GM12891 (cell line): ENCODE measurements at regions not wholly inside any gene's neighbourhood (a gene's known extent, or its start where the extent isn't known, plus 50 kb on each side); places are given as distances from the start of the nearest gene placed in this dataset.

Experiments
- DNase-seq: peaks from one replicate; pipeline ENCODE4 v3.0.0; 2011; ENCODE audit warnings: low spot score; ENCODE audit not compliant: insufficient read length
- FAIRE-seq: peaks from 2 replicates; lab custom pipeline; 2011; peaks lifted over from hg19 to GRCh38; lab: Jason Lieb, UNC
- PAX5 ChIP-seq: IDR thresholded peaks from 2 replicates; pipeline ENCODE4 v1.6.1; 2011; ENCODE audit warnings: low read length, moderate library complexity, mild to moderate bottlenecking; ENCODE audit not compliant: insufficient read depth, severe bottlenecking
- POLR2A ChIP-seq: IDR thresholded peaks from 2 replicates; pipeline ENCODE4 v1.6.1; 2011; ENCODE audit warnings: low read depth, low read length, control low read depth
- POLR2AphosphoS5 ChIP-seq: IDR thresholded peaks from 2 replicates; pipeline ENCODE4 v1.6.1; 2011; ENCODE audit warnings: low read depth, low read length, control low read depth
- POU2F2 ChIP-seq: IDR thresholded peaks from 2 replicates; pipeline ENCODE4 v1.6.1; 2011; ENCODE audit warnings: low read depth, mild to moderate bottlenecking, control low read depth, low read length, moderate library complexity
- SPI1 ChIP-seq: IDR thresholded peaks from 2 replicates; pipeline ENCODE4 v1.6.1; 2011; ENCODE audit warnings: low read depth, low read length, control low read depth
- TAF1 ChIP-seq: IDR thresholded peaks from 2 replicates; pipeline ENCODE4 v1.6.1; 2011; ENCODE audit warnings: low read depth, low read length, control low read depth

DNA sequence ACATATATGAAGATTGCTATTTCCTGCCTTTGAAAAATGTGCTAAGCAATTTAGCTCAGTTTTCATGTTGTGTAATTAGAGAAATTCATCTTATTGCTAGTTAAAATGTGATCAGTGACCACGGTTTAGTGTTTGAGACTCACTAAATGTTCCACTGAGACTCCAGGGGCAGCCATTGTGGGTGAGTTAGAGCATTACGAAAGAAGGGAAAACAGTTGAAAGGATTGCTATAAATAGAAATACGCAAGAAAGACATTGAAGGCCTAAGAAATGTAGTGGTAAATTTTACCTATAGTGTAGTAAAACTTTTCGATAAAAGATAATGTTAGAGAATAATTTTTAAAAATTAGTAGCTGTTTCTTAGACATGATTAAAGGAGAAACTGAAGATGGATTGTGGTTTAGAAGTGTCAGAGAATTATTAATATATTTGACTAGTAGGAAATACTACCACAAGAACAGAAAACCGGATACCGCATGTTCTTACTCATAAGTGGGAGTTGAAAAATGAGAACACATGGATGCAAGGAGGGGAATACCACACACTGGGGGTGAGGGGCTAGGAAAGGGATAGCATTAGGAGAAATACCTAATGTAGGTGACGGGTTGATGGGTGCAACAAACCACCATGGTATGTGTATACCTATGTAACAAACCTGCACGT lies 394.5 kb downstream of the SEMA3D start:
- DNase-seq (no peak), FAIRE-seq (no peak)

DNA sequence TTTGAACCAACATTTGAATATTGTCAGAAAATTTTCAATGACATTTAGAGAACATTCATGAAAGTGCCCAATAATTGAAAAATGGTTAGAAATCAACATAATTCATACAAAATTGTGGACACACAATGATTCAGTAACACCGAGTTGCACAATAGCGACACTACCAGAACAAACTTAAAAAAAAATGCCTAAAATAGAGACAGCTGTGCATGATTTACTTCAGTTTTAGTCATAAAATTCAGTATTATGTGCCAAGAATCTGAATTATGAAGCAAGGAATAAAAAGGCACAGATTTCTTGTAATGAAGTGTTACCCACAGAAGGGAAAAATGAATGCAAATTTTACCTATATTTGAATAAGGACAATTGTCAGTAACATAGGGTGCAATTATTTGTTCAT lies 396.0 kb downstream of the SEMA3D start:
- DNase-seq (no peak), FAIRE-seq (no peak)
- TF ChIP-seq SPI1 (no peak), TAF1 (no peak), POU2F2 (no peak), POLR2AphosphoS5 (no peak), PAX5 (no peak), POLR2A (no peak)

More for the DNA sequence above, 394.5 kb downstream of the SEMA3D start:
- TF ChIP-seq SPI1 = no peak
- no peak for TF ChIP-seq POU2F2
- TF ChIP-seq TAF1 = no peak
- TF ChIP-seq POLR2A = no peak
- no peak for TF ChIP-seq POLR2AphosphoS5
- no peak for TF ChIP-seq PAX5

DNA sequence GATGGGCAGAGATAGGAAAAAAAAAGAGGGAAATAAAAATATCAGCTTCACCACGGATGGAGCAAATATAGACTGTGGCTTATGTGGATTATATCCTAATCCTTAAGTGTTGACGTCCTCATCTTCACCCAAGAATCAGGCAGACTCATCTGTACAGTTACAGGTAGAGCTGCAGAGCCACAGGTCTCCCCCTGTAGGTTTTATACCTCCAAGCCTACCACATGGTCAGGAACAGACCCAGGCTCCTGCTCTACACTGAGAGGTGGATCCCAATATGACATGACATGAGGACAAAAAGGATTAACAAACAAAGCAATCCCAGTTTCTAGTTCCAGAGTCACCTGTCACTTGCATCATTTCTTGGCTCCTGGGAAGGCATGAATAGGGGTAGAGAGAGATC lies 400.8 kb downstream of the SEMA3D start:
- DNase-seq (no peak), FAIRE-seq (no peak)
- TF ChIP-seq POLR2AphosphoS5 (no peak), TAF1 (no peak), SPI1 (no peak), PAX5 (no peak), POLR2A (no peak), POU2F2 (no peak)

DNA sequence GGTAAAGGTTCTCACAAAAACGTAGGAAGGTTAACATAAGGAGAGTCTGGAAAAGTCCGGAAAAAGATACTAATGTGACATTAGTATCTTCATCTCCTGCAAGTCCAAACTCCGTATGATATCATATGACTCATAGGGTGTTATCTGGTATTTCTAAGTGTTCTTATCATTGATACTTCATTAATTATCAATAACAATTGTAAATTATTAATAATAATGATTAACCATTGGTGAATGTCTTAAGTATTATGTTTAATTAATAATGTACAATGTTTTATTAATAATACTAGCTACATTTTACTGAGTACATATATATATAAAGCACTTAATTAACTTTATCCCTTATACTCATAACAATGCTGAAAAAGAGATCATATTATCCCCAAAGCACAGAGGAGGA lies 402.4 kb downstream of the SEMA3D start:
- no peak for FAIRE-seq
- DNase-seq = no peak
- TF ChIP-seq TAF1 = no peak

DNA sequence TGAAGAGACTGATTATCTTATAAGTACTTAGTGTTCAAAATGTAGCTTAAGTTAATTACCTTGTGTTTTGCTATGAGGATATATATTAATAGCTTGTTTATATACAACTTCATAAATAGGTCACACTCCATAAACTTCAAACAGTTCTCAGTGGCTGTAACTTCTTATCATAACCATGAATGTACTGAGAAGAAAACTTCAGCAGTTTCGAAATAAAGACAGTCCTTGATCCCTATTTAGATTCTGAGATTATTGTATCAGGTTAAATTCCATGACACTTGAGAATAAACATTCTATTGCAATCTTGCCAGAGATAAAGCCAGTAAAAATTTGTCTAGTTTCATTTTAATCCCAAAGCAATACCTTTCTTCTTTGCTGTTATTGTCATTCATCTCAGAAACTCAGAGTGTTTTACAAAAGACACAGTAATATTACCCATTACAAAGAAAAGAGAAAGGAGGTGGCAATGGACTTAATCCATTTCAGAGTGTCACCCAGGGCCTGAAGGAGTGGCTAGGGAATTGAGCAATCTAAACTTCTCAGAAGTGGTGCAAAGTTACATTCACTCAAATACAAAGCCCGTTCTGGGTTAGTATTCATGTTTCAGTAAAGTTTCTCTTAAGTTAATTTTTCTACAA lies 403.6 kb downstream of the SEMA3D start:
- no peak for DNase-seq
- FAIRE-seq = no peak
- TF ChIP-seq TAF1 (no peak), POLR2A (no peak), SPI1 (no peak), PAX5 (no peak), POU2F2 (no peak), POLR2AphosphoS5 (no peak)

DNA sequence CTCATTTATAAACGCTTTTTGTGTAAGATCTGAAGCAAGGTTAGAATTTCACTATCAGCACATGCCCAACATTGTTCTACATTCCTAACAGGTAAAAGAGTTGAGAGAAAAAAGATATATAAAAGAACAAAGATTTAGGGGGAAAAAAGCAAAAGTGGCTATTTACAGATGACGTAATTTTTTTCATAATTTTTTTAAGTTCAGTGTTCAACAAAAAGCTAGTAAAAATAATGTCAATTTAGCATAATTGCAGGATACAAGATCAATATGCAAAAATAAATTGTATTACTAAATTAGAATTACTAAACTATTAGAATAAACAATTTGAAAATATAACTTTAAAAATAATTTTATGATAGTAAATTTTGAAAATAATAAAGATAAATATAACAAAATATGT lies 405.0 kb downstream of the SEMA3D start:
- FAIRE-seq (no peak), DNase-seq (no peak)
- TF ChIP-seq POLR2A (no peak), POU2F2 (no peak)

DNA sequence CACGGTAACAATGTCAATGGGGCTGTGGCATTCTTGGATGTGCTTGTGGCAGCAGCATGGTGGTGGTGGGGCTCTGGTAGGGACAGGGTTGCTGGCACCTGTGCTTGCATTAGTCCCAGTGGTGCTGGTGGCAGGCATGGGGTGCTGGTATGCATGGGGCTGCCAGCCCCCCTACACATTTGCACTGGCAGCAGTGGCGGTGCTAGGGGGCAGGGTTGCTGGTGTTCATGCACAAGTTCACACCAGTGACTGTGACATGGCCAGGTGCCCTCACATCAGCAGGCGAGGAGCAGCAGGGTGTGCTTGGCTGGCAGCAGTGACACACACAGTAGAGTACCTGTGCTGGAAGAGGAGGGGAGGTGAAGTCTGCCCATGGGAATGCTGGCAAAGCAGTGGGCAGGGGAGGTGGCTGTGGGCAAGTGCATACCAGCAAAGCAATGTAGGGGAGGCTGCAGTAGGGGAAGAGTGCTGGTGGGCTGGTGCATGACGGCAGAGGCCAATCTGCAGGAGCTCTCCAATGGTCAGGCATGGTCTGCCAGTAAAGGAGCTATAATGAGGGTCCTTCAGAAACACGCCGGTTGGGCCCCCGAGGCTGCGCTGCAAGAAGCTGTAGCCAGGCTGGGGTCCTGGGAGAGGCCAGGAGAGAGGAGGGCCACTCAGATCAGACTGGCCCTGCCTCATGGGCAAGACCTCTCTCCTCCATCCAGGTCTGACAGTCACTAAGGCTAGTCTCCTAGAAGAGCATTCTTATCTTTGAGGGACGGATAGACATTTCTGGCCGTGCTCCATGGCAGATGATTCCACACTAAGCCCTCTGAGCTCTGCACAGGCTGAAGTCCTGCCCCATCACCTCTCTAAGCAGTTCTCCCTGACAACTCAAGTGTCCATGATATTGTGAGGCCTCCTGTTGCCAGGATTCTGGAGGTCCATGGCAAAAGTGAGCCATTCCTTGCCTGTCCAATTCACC lies 406.4 kb downstream of the SEMA3D start:
- FAIRE-seq = no peak
- TF ChIP-seq POU2F2 = no peak
- no peak for TF ChIP-seq TAF1
- TF ChIP-seq SPI1 = no peak
- TF ChIP-seq PAX5 = no peak
- no peak for TF ChIP-seq POLR2AphosphoS5
- no peak for TF ChIP-seq POLR2A

DNA sequence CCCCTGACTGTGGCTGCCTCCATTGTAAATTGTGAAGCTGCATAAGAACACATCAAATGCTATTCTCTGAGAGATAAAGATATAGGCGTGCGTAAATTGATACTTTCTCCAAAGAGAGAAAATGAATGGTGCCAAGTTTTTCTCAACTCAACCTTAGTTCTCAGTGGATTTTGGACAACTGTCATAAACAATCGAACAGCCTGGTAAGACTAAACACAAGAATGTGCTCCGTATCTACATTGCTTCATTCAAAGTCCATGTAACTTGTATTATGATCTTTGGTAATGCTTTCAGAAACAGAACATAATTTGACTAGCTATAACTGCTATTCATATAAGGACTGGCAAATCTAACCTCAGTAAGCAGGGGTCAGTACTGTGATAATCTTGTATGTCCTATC lies 429.1 kb downstream of the SEMA3D start:
- no peak for FAIRE-seq
- DNase-seq = no peak

More for the DNA sequence above, 406.4 kb downstream of the SEMA3D start:
- DNase-seq = no peak

DNA sequence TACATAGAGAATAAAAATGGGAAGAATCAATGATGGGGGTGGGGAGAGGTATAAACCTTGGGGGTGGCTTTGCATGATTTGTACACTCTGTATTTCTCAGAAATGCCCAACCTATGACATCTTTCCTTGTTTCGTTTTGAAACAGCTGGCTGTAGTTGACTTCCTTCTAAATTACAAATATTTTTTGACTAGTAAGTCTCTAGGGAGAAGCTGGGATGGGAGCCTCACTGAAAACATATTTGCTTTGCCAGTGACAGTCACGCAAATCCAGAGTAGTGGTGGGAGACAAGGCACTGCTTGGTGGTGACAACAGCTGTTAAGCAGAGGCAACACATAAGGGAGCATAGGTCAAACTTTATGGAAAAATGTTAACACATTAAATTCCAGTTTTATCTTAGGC lies 440.5 kb downstream of the SEMA3D start:
- no peak for TF ChIP-seq POLR2A
- TF ChIP-seq POU2F2 = no peak
- no peak for TF ChIP-seq TAF1
- TF ChIP-seq SPI1 = no peak
- no peak for TF ChIP-seq PAX5
- TF ChIP-seq POLR2AphosphoS5 = no peak
- no peak for DNase-seq
- FAIRE-seq = no peak

More for the DNA sequence above, 429.1 kb downstream of the SEMA3D start:
- TF ChIP-seq POU2F2 = no peak
- no peak for TF ChIP-seq SPI1
- TF ChIP-seq TAF1 = no peak
- TF ChIP-seq POLR2AphosphoS5 = no peak
- no peak for TF ChIP-seq POLR2A
- no peak for TF ChIP-seq PAX5
